Prostate gland (tissue), 2 donors: ENCODE measurements at regions not wholly inside any gene's neighbourhood (a gene's known extent, or its start where the extent isn't known, plus 50 kb on each side); places are given as distances from the start of the nearest gene placed in this dataset.
"Not testable (repeated sequence)": the region's sequence is repeated elsewhere in the genome, so short reads cannot be mapped to it uniquely, and the experiment has no call there.

Source experiments
- POLR2A ChIP-seq: fragments of 450-650 bp; IDR thresholded peaks from one replicate; pipeline ENCODE4 v1.6.1; 2016; ENCODE audit warnings: antibody characterized with exemption, mild to moderate bottlenecking
- POLR2AphosphoS5 ChIP-seq: sonication (generic); formaldehyde crosslinking; IDR thresholded peaks from one replicate; pipeline ENCODE4 v1.6.1; 2017; ENCODE audit warnings: antibody characterized with exemption
- TF ChIP-seq, protein P1 (sequence below), 4 experiments: fragments of 200-600 bp in 2 of 4; fragments of 450-650 bp in 2 of 4; sonication (generic) in 2 of 4; IDR thresholded peaks; 1 replicate in 3 of 4; 2 replicates in 1 of 4; pipeline ENCODE4 v1.5.1; 2016 to 2019; ENCODE audit warnings: antibody characterized with exemption in 4 of 4, mild to moderate bottlenecking in 2 of 4, moderate library complexity in 2 of 4

DNA sequence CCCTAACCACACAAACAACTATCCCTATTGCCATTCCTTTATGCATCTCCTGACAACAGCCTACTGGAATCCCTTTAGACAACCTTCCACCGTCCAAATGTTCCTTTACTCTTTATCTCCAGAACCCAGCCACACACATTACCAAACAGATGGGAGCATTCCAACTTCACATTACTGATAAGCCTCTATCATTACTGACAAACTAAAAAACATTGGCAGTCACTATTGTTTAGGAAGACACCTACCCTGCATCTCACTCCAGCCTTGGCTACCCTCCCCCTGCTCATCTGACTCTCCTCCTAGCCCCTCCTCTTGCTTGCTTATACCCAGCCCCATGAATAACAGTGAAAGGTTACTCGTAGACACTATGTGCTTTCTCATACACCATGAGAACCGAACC, 130.3 kb upstream of the ATF7IP start:
- TF ChIP-seq, protein P1, sequence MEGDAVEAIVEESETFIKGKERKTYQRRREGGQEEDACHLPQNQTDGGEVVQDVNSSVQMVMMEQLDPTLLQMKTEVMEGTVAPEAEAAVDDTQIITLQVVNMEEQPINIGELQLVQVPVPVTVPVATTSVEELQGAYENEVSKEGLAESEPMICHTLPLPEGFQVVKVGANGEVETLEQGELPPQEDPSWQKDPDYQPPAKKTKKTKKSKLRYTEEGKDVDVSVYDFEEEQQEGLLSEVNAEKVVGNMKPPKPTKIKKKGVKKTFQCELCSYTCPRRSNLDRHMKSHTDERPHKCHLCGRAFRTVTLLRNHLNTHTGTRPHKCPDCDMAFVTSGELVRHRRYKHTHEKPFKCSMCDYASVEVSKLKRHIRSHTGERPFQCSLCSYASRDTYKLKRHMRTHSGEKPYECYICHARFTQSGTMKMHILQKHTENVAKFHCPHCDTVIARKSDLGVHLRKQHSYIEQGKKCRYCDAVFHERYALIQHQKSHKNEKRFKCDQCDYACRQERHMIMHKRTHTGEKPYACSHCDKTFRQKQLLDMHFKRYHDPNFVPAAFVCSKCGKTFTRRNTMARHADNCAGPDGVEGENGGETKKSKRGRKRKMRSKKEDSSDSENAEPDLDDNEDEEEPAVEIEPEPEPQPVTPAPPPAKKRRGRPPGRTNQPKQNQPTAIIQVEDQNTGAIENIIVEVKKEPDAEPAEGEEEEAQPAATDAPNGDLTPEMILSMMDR (IDR thresholded peaks at IDR 0.05): not testable (repeated sequence)
- TF ChIP-seq POLR2A, POLR2AphosphoS5: not testable (repeated sequence)
